ENCODE measurements at regions not wholly inside any gene's neighbourhood (a gene's known extent, or its start where the extent isn't known, plus 50 kb on each side); places are given as distances from the start of the nearest gene placed in this dataset.
"Not testable (repeated sequence)": the region's sequence is repeated elsewhere in the genome, so short reads cannot be mapped to it uniquely, and the experiment has no call there.

- H4K5ac ChIP-seq (ENCODE audit: insufficient read length, low read depth, low read length); H2BK15ac ChIP-seq (ENCODE audit: low read length); H3K14ac ChIP-seq (ENCODE audit: insufficient read length); H3K27ac ChIP-seq (ENCODE audit: low read depth, low read length); H3K23ac ChIP-seq (ENCODE audit: insufficient read length); H3K79me1 ChIP-seq (ENCODE audit: low read depth, low read length); H2BK5ac ChIP-seq (ENCODE audit: low read depth, low read length); H3K4me2 ChIP-seq (ENCODE audit: insufficient read depth in 1 of 2, low read depth in 2 of 2, low read length in 2 of 2); H4K8ac ChIP-seq (ENCODE audit: extremely low read depth, insufficient read depth, low read length); H4K91ac ChIP-seq (replicated peaks; ENCODE audit: insufficient read length, low read length); H3K56ac ChIP-seq (replicated peaks; ENCODE audit: insufficient read length, low read depth, low read length); H3K36me3 ChIP-seq (ENCODE audit: control insufficient read depth in 2 of 4, insufficient read depth in 4 of 4, low read length in 3 of 4); H3K4me3 ChIP-seq (ENCODE audit: extremely low read depth in 1 of 4, insufficient read depth in 2 of 4, low read depth in 3 of 4, low read length in 4 of 4); CTCF ChIA-PET (ENCODE audit: partially characterized antibody); DNase-seq (ENCODE audit: low read depth in 1 of 2, low spot score in 2 of 2); H3K27me3 ChIP-seq (replicated peaks in 1 of 4; ENCODE audit: control insufficient read depth in 3 of 4, extremely low read depth in 1 of 4, insufficient read depth in 3 of 4, low read length in 3 of 4); H3K9me3 ChIP-seq (ENCODE audit: insufficient read depth in 2 of 2, low read depth in 1 of 2, low read length in 1 of 2); POLR2A ChIA-PET (ENCODE audit: partially characterized antibody); H2BK120ac ChIP-seq (replicated peaks; ENCODE audit: low read depth, low read length); H4K20me1 ChIP-seq (replicated peaks in 1 of 2; ENCODE audit: control insufficient read depth in 1 of 2, insufficient read depth in 2 of 2, low read length in 2 of 2); H2BK20ac ChIP-seq (ENCODE audit: low read length); H3K4me1 ChIP-seq (replicated peaks in 1 of 4; ENCODE audit: control insufficient read depth in 3 of 4, insufficient read depth in 4 of 4, low read length in 3 of 4); H3K9ac ChIP-seq (replicated peaks in 1 of 4; ENCODE audit: extremely low read depth in 1 of 4, low read depth in 3 of 4, low read length in 3 of 4); H3K79me2 ChIP-seq (ENCODE audit: control insufficient read depth in 1 of 2, insufficient read depth in 2 of 2, low read length in 2 of 2); H2BK12ac ChIP-seq (ENCODE audit: low read depth, low read length); H2AK5ac ChIP-seq (ENCODE audit: low read depth, low read length); FAIRE-seq; H2AFZ ChIP-seq (ENCODE audit: low read length); H3K23me2 ChIP-seq (ENCODE audit: low read depth, low read length); H3K18ac ChIP-seq (ENCODE audit: extremely low read depth, low read length); H3K4ac ChIP-seq (replicated peaks; ENCODE audit: insufficient read length, low read depth, low read length): not testable (repeated sequence)
- no CpG with 5 or more reads among the region's 2 CpGs for WGBS, 2 experiments (ENCODE audit: extremely low coverage in 1 of 2, insufficient coverage in 1 of 2, insufficient read length in 1 of 2, insufficient replicate concordance in 2 of 2, low coverage in 1 of 2, low lambda C conversion rate in 2 of 2, missing lambda C conversion rate in 1 of 2)
Observed at GRCh38 chr10:11403646-11404045, 207.8 kb downstream of the USP6NL start.

Measured in H1 (cell line).